Motor neuron (in vitro differentiated cells): ENCODE measurements at regions not wholly inside any gene's neighbourhood (a gene's known extent, or its start where the extent isn't known, plus 50 kb on each side); places are given as distances from the start of the nearest gene placed in this dataset.

ENCODE experiments used
- ATAC-seq, 8 experiments: fragments of 200-7000 bp; cut with Tn5 transposase; replicated peaks in 6 of 8; 2 replicates each; pipeline ENCODE4 v1.8.0; 2021; ENCODE audit warnings: mild to moderate bottlenecking in 8 of 8, moderate library complexity in 8 of 8
- H3K27ac ChIP-seq, 2 donors: fragments of 250-450 bp; sonication (Bioruptor Pico); 2 replicates each; pipeline ENCODE4 v1.9.0; 2021; ENCODE audit warnings: antibody characterized with exemption in 2 of 2, mild to moderate bottlenecking in 2 of 2, moderate library complexity in 1 of 2
- H3K4me1 ChIP-seq, 2 donors: fragments of 250-450 bp; sonication (Bioruptor Pico); replicated peaks in 1 of 2; 2 replicates each; pipeline ENCODE4 v1.6.1; 2021; ENCODE audit warnings: antibody characterized with exemption in 2 of 2, mild to moderate bottlenecking in 2 of 2, moderate library complexity in 1 of 2
- H3K4me3 ChIP-seq, 5 donors: fragments of 250-450 bp; sonication (Bioruptor Pico); 2 replicates each; pipeline ENCODE4 v1.9.0; 2021; ENCODE audit warnings: antibody characterized with exemption in 5 of 5, mild to moderate bottlenecking in 5 of 5, moderate library complexity in 4 of 5
- WGBS, 10 experiments: fragments of 450-650 bp; shearing (Covaris generic); methylation state at CpG; one replicate each; pipeline ENCODE4 v1.0.0; 2022; 5-methylcytosine and 5-hydroxymethylcytosine counted together
- in situ Hi-C, 9 experiments: fragments of 400-800 bp; cut with MboI; loops; one replicate each; pipeline ENCODE4 v1.15.0; 2021; ENCODE audit warnings: low sequenced_read_pairs in 9 of 9, low pct_unique_long_range_greater_than_20kb in 2 of 9; ENCODE audit not compliant: unreplicated experiment in 9 of 9

GRCh38 chr3:72579191-72579580 is 269.1 kb downstream of the SHQ1 start:
- Histone ChIP-seq H3K27ac (no peak overlapping the region), H3K4me3 (no peak overlapping the region), H3K4me1 (peaks cover 3 to 6% of the 10 kb centered on the region in 2 donors)
- ATAC-seq = no peak
- in situ Hi-C loops = no loop called here
- WGBS, 10 experiments = 15 to 100% (median 71%) methylated on average over 1 to 3 of the region's 3 CpGs; no CpG with 5 or more reads in 2 of the 10 experiments

- 43 to 100% (median 92%) methylated on average over 2 to 6 of the region's 6 CpGs for WGBS, 10 experiments
- no peak overlapping the region for H3K4me3 ChIP-seq
- in situ Hi-C loops = no loop called here
- no peak for ATAC-seq
- peaks cover 2 to 3% of the 10 kb centered on the region in 2 donors for H3K4me1 ChIP-seq
- no peak overlapping the region for H3K27ac ChIP-seq
These were observed 271.1 kb downstream of the SHQ1 start for GRCh38 chr3:72577190-72577589.

GRCh38 chr3:72576563-72576962 is 271.7 kb downstream of the SHQ1 start:
- Histone ChIP-seq H3K4me3 (no peak overlapping the region), H3K4me1 (peaks cover 0 to 3% of the 10 kb centered on the region in 2 donors), H3K27ac (no peak overlapping the region)
- in situ Hi-C loops = no loop called here
- WGBS, 10 experiments = 40 to 100% (median 90%) methylated on average over 1 to 5 of the region's 5 CpGs
- no peak for ATAC-seq

- no peak overlapping the region for H3K4me3 ChIP-seq
- WGBS, 10 experiments = 67 to 100% (median 91%) methylated on average over 1 of the region's 1 CpG; no CpG with 5 or more reads in 2 of the 10 experiments
These were observed 274.1 kb downstream of the SHQ1 start for GRCh38 chr3:72574144-72574543.

GRCh38 chr3:72573051-72573450 is 275.2 kb downstream of the SHQ1 start:
- WGBS, 10 experiments = 29 to 100% (median 88%) methylated on average over 1 to 9 of the region's 13 CpGs; no CpG with 5 or more reads in 2 of the 10 experiments
- ATAC-seq = no peak
- Histone ChIP-seq H3K4me3 (no peak overlapping the region), H3K27ac (no peak overlapping the region), H3K4me1 (peaks cover 3 to 4% of the 10 kb centered on the region in 2 donors)
- in situ Hi-C loops = no loop called here

More at GRCh38 chr3:72574144-72574543, 274.1 kb downstream of the SHQ1 start:
- Histone ChIP-seq H3K27ac (no peak overlapping the region), H3K4me1 (no peaks in the 10 kb centered on the region)
- in situ Hi-C loops = no loop called here
- ATAC-seq = no peak

GRCh38 chr3:72572489-72573007 is 275.7 kb downstream of the SHQ1 start:
- 6 to 94% (median 88%) methylated on average over 2 to 16 of the region's 19 CpGs; no CpG with 5 or more reads in 2 of the 10 experiments for WGBS, 10 experiments
- Histone ChIP-seq H3K4me1 (peaks cover 8 to 9% of the 10 kb centered on the region in 2 donors), H3K27ac (no peak overlapping the region), H3K4me3 (no peak overlapping the region)
- ATAC-seq = peak in 1 of 8 experiments; percentile 30
- in situ Hi-C loops = no loop called here

- Histone ChIP-seq H3K27ac (no peak overlapping the region), H3K4me1 (peaks cover 10 to 13% of the 10 kb centered on the region in 2 donors), H3K4me3 (no peak overlapping the region)
- in situ Hi-C loops = no loop called here
- no peak for ATAC-seq
- 61 to 90% (median 77%) methylated on average over 3 to 11 of the region's 13 CpGs; no CpG with 5 or more reads in 3 of the 10 experiments for WGBS, 10 experiments
These were observed 276.6 kb downstream of the SHQ1 start for GRCh38 chr3:72571638-72572114.

- no peak overlapping the region for H3K4me3 ChIP-seq
- no peak for ATAC-seq
These were observed 277.2 kb downstream of the SHQ1 start for GRCh38 chr3:72571052-72571451.

GRCh38 chr3:72569754-72570440 is 278.3 kb downstream of the SHQ1 start:
- in situ Hi-C loops = no loop called here
- no peak for ATAC-seq
- Histone ChIP-seq H3K4me3 (no peak overlapping the region), H3K27ac (no peak overlapping the region), H3K4me1 (peaks cover 10 to 13% of the 10 kb centered on the region in 2 donors)
- 68 to 100% (median 97%) methylated on average over 2 to 9 of the region's 10 CpGs; no CpG with 5 or more reads in 1 of the 10 experiments for WGBS, 10 experiments

More at GRCh38 chr3:72571052-72571451, 277.2 kb downstream of the SHQ1 start:
- Histone ChIP-seq H3K27ac (no peak overlapping the region), H3K4me1 (peaks cover 10 to 13% of the 10 kb centered on the region in 2 donors)
- 77 to 100% (median 82%) methylated on average over 1 to 3 of the region's 3 CpGs; no CpG with 5 or more reads in 2 of the 10 experiments for WGBS, 10 experiments
- in situ Hi-C loops = no loop called here

GRCh38 chr3:72568083-72568482 is 280.2 kb downstream of the SHQ1 start:
- no peak overlapping the region for H3K4me3 ChIP-seq
- peak overlapping the region in 1 of 2 donors; percentile 22 for H3K27ac ChIP-seq
- ATAC-seq = peak in 5 of 8 experiments; percentile 41 to 90 (median 74)
- in situ Hi-C loops = no loop called here
- 21 to 100% (median 56%) methylated on average over 2 to 7 of the region's 11 CpGs; no CpG with 5 or more reads in 3 of the 10 experiments for WGBS, 10 experiments
- H3K4me1 ChIP-seq = peaks cover 10 to 13% of the 10 kb centered on the region in 2 donors

GRCh38 chr3:72567474-72567873 is 280.8 kb downstream of the SHQ1 start:
- peaks cover 10 to 13% of the 10 kb centered on the region in 2 donors for H3K4me1 ChIP-seq
- in situ Hi-C loops = no loop called here
- peak overlapping the region in 1 of 2 donors; percentile 22 for H3K27ac ChIP-seq
- no peak overlapping the region for H3K4me3 ChIP-seq
- 0 to 100% (median 70%) methylated on average over 1 to 3 of the region's 4 CpGs; no CpG with 5 or more reads in 3 of the 10 experiments for WGBS, 10 experiments
- no peak for ATAC-seq

GRCh38 chr3:72565593-72565992 is 282.7 kb downstream of the SHQ1 start:
- in situ Hi-C loops = no loop called here
- Histone ChIP-seq H3K4me3 (no peak overlapping the region), H3K27ac (no peak overlapping the region), H3K4me1 (peaks cover 16 to 24% of the 10 kb centered on the region in 2 donors)
- no peak for ATAC-seq
- 100% methylated on average over 1 to 2 of the region's 5 CpGs; no CpG with 5 or more reads in 6 of the 10 experiments for WGBS, 10 experiments

GRCh38 chr3:72563690-72564370 is 284.4 kb downstream of the SHQ1 start:
- H3K27ac ChIP-seq = no peak overlapping the region
- ATAC-seq = no peak
- WGBS, 10 experiments = 33 to 100% (median 78%) methylated on average over 1 of the region's 1 CpG; no CpG with 5 or more reads in 4 of the 10 experiments
- in situ Hi-C loops = no loop called here
- no peak overlapping the region for H3K4me3 ChIP-seq
- H3K4me1 ChIP-seq = peaks cover 16 to 26% of the 10 kb centered on the region in 2 donors
